K562 (cell line): ENCODE measurements at regions not wholly inside any gene's neighbourhood (a gene's known extent, or its start where the extent isn't known, plus 50 kb on each side); places are given as distances from the start of the nearest gene placed in this dataset.

ENCODE experiments used
- PHB ChIP-seq: fragments of 250-450 bp; sonication (Bioruptor Pico); IDR thresholded peaks from 2 replicates; pipeline ENCODE4 v1.5.0; 2021
- SMARCA5 ChIP-seq: fragments of 450-650 bp; IDR thresholded peaks from 2 replicates; pipeline ENCODE4 v1.6.1; 2016
- ZBTB40 ChIP-seq, 2 experiments: fragments of 450-650 bp in 1 of 2; sonication (generic) in 1 of 2; formaldehyde crosslinking in 1 of 2; IDR thresholded peaks; 2 replicates each; pipeline versions ENCODE4 v1.7.1 to v1.9.0; 2016 to 2022; ENCODE audit warnings: inconsistent platforms in 1 of 2, mild to moderate bottlenecking in 1 of 2, missing genetic modification reagents in 1 of 2
- ZBTB7A ChIP-seq: IDR thresholded peaks from 2 replicates; pipeline ENCODE4 v1.6.1; 2011; ENCODE audit warnings: low read depth, mild to moderate bottlenecking, low read length, moderate library complexity, borderline replicate concordance; ENCODE audit not compliant: control insufficient read depth
- ZNF124 ChIP-seq: sonication (generic); formaldehyde crosslinking; IDR thresholded peaks from 2 replicates; pipeline ENCODE4 v1.8.1; 2022; ENCODE audit warnings: missing genetic modification reagents
- TF ChIP-seq, protein P1 (sequence below): sonication (generic); formaldehyde crosslinking; IDR thresholded peaks from 2 replicates; pipeline ENCODE4 v1.8.1; 2023; ENCODE audit warnings: mild to moderate bottlenecking, missing genetic modification reagents
- TF ChIP-seq, protein P2 (sequence below): fragments of 450-650 bp; IDR thresholded peaks from 2 replicates; pipeline ENCODE4 v1.6.1; 2016; ENCODE audit warnings: low read depth

- TF ChIP-seq ZBTB40 (IDR thresholded peaks at IDR 0.05) (no peak), ZBTB40 (CRISPR knock-in tag; IDR thresholded peaks at IDR 0.05) (no peak), SMARCA5 (no peak), PHB (CRISPR knock-in tag) (no peak), ZNF124 (CRISPR knock-in tag) (no peak), ZBTB7A (no peak)
- TF ChIP-seq, protein P1, sequence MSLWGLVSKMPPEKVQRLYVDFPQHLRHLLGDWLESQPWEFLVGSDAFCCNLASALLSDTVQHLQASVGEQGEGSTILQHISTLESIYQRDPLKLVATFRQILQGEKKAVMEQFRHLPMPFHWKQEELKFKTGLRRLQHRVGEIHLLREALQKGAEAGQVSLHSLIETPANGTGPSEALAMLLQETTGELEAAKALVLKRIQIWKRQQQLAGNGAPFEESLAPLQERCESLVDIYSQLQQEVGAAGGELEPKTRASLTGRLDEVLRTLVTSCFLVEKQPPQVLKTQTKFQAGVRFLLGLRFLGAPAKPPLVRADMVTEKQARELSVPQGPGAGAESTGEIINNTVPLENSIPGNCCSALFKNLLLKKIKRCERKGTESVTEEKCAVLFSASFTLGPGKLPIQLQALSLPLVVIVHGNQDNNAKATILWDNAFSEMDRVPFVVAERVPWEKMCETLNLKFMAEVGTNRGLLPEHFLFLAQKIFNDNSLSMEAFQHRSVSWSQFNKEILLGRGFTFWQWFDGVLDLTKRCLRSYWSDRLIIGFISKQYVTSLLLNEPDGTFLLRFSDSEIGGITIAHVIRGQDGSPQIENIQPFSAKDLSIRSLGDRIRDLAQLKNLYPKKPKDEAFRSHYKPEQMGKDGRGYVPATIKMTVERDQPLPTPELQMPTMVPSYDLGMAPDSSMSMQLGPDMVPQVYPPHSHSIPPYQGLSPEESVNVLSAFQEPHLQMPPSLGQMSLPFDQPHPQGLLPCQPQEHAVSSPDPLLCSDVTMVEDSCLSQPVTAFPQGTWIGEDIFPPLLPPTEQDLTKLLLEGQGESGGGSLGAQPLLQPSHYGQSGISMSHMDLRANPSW (CRISPR knock-in tag), result no peak
- TF ChIP-seq, protein P2, sequence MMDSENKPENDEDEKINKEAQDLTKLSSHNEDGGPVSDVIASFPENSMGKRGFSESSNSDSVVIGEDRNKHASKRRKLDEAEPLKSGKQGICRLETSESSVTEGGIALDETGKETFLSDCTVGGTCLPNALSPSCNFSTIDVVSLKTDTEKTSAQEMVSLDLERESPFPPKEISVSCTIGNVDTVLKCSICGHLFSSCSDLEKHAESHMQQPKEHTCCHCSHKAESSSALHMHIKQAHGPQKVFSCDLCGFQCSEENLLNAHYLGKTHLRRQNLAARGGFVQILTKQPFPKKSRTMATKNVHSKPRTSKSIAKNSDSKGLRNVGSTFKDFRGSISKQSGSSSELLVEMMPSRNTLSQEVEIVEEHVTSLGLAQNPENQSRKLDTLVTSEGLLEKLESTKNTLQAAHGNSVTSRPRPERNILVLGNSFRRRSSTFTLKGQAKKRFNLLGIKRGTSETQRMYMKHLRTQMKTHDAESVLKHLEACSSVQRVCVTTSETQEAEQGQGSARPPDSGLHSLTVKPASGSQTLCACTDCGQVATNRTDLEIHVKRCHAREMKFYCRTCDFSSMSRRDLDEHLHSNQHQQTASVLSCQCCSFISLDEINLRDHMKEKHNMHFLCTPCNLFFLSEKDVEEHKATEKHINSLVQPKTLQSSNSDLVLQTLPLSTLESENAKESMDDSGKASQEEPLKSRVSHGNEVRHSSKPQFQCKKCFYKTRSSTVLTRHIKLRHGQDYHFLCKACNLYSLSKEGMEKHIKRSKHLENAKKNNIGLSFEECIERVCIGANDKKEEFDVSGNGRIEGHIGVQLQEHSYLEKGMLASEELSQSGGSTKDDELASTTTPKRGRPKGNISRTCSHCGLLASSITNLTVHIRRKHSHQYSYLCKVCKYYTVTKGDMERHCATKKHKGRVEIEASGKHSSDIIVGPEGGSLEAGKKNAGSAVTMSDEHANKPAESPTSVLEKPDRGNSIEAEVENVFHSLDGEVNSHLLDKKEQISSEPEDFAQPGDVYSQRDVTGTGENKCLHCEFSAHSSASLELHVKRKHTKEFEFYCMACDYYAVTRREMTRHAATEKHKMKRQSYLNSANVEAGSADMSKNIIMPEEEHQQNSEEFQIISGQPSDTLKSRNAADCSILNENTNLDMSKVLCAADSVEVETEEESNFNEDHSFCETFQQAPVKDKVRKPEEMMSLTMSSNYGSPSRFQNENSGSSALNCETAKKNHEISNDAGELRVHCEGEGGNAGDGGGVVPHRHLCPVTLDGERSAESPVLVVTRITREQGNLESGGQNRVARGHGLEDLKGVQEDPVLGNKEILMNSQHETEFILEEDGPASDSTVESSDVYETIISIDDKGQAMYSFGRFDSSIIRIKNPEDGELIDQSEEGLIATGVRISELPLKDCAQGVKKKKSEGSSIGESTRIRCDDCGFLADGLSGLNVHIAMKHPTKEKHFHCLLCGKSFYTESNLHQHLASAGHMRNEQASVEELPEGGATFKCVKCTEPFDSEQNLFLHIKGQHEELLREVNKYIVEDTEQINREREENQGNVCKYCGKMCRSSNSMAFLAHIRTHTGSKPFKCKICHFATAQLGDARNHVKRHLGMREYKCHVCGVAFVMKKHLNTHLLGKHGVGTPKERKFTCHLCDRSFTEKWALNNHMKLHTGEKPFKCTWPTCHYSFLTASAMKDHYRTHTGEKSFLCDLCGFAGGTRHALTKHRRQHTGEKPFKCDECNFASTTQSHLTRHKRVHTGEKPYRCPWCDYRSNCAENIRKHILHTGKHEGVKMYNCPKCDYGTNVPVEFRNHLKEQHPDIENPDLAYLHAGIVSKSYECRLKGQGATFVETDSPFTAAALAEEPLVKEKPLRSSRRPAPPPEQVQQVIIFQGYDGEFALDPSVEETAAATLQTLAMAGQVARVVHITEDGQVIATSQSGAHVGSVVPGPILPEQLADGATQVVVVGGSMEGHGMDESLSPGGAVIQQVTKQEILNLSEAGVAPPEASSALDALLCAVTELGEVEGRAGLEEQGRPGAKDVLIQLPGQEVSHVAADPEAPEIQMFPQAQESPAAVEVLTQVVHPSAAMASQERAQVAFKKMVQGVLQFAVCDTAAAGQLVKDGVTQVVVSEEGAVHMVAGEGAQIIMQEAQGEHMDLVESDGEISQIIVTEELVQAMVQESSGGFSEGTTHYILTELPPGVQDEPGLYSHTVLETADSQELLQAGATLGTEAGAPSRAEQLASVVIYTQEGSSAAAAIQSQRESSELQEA, result no peak
Measured at GRCh38 chr3:78140274-78140673, 1100.4 kb downstream of the ROBO2 start (continued).
